ENCODE measurements at regions not wholly inside any gene's neighbourhood (a gene's known extent, or its start where the extent isn't known, plus 50 kb on each side); places are given as distances from the start of the nearest gene placed in this dataset.
"Not testable (repeated sequence)": the region's sequence is repeated elsewhere in the genome, so short reads cannot be mapped to it uniquely, and the experiment has no call there.

GRCh38 chr16:29318037-29318436 is 88.5 kb downstream of the NPIPB11 start:
- no peak for TF ChIP-seq JUND (IDR thresholded peaks at IDR 0.05; ENCODE audit: low read depth)
- in situ Hi-C loops (cut with HindIII; ENCODE audit: low pct_unique_long_range_greater_than_20kb, low sequenced_read_pairs): no loop called here
- DNase-seq (ENCODE audit: low read depth in 1 of 2, low spot score in 1 of 2): no peak

DNA sequence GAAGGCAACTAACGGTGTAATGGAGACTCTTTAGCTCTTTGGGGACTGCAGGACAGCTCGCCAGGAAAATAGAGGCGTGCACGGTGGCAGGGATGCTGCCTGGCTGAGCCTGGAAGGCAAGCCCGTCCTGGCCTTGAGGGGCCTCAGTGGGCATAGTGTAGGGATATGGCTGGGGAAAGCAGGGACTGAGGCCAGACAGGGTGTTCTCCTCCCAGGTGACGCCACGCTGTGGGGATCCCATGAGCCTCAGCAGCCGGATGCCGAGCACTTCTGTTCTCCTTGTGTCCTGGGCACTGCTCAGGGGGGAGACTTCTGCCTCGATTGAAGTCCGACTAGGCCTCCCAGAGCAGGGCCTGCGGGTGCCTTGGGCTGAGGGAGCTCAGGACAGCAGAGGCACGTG is 89.2 kb downstream of the NPIPB11 start:
- in situ Hi-C loops (cut with HindIII; ENCODE audit: low pct_unique_long_range_greater_than_20kb, low sequenced_read_pairs): no loop called here
- no peak for TF ChIP-seq JUND (IDR thresholded peaks at IDR 0.05; ENCODE audit: low read depth)
- no peak for DNase-seq (ENCODE audit: low read depth in 1 of 2, low spot score in 1 of 2)

GRCh38 chr16:29316761-29317183 is 89.7 kb downstream of the NPIPB11 start:
- in situ Hi-C loops (cut with HindIII; ENCODE audit: low pct_unique_long_range_greater_than_20kb, low sequenced_read_pairs): no loop called here
- no peak for DNase-seq (ENCODE audit: low read depth in 1 of 2, low spot score in 1 of 2)
- no peak for TF ChIP-seq JUND (IDR thresholded peaks at IDR 0.05; ENCODE audit: low read depth)

DNA sequence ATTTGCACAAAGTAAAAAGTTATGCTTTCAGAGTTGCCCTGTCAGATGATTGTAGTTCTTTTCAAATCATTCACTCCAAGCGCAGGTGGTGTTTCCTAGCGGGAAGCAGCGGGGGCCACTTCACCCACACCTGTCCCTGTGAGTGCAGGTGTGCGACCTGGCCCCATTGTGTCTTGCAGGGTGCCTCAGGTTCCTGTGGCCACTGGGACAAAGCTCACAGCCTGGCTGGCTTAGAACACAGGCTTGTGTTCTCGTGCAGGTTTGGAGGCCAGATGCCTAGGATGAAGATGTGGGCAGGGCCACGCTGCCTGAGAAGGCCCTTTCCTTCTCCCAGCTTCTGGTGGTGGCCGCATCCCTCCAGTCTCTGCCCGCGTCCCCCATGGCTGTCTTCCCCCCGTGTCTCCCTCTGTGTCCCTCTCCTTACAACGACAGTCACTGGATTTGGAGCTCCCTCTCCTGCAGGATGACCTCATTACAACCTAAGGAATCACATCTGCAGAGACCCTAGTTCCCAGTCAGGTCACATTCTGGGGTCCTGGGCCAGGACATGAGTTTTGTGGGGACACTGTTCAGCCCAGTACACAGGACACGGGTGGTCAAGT is 90.5 kb downstream of the NPIPB11 start:
- peak; percentile 29 to 38 for DNase-seq (ENCODE audit: low read depth in 1 of 2, low spot score in 1 of 2)
- in situ Hi-C loops (cut with HindIII; ENCODE audit: low pct_unique_long_range_greater_than_20kb, low sequenced_read_pairs): no loop called here
- no peak for TF ChIP-seq JUND (IDR thresholded peaks at IDR 0.05; ENCODE audit: low read depth)

GRCh38 chr16:29315046-29315445 is 91.5 kb downstream of the NPIPB11 start:
- no peak for TF ChIP-seq JUND (IDR thresholded peaks at IDR 0.05; ENCODE audit: low read depth)
- in situ Hi-C loops (cut with HindIII; ENCODE audit: low pct_unique_long_range_greater_than_20kb, low sequenced_read_pairs): no loop called here
- DNase-seq (ENCODE audit: low read depth in 1 of 2, low spot score in 1 of 2): no peak

GRCh38 chr16:29314292-29314934 is 92.1 kb downstream of the NPIPB11 start:
- no peak for DNase-seq (ENCODE audit: low read depth in 1 of 2, low spot score in 1 of 2)
- in situ Hi-C loops (cut with HindIII; ENCODE audit: low pct_unique_long_range_greater_than_20kb, low sequenced_read_pairs): no loop called here
- TF ChIP-seq JUND (IDR thresholded peaks at IDR 0.05; ENCODE audit: low read depth): no peak

DNA sequence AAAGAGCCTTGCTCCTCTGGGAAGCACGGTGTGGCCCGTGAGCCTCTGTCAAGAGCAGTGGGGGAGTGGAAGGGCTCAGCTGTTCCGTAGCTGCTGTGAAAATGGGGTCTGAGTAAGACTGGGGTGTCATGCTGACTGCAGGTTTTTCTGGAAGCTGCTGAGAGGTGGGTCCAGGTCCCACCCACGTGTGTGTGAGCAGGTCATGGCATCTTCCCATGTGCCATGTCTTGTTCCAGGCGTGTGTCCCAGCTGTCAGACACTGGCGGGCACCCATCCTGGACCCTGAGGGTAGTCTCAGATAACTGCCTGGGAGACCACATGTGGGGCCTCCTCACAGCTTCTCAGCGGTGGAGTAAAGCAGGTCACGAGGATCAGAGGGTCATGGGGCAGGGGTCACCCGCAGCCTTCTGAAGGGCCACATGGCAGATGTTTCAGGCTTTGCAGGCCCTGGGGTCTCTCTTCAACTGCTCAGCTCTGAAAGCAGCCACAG is 92.9 kb downstream of the NPIPB11 start:
- no peak for DNase-seq (ENCODE audit: low read depth in 1 of 2, low spot score in 1 of 2)
- TF ChIP-seq JUND (IDR thresholded peaks at IDR 0.05; ENCODE audit: low read depth): no peak
- in situ Hi-C loops (cut with HindIII; ENCODE audit: low pct_unique_long_range_greater_than_20kb, low sequenced_read_pairs): no loop called here

DNA sequence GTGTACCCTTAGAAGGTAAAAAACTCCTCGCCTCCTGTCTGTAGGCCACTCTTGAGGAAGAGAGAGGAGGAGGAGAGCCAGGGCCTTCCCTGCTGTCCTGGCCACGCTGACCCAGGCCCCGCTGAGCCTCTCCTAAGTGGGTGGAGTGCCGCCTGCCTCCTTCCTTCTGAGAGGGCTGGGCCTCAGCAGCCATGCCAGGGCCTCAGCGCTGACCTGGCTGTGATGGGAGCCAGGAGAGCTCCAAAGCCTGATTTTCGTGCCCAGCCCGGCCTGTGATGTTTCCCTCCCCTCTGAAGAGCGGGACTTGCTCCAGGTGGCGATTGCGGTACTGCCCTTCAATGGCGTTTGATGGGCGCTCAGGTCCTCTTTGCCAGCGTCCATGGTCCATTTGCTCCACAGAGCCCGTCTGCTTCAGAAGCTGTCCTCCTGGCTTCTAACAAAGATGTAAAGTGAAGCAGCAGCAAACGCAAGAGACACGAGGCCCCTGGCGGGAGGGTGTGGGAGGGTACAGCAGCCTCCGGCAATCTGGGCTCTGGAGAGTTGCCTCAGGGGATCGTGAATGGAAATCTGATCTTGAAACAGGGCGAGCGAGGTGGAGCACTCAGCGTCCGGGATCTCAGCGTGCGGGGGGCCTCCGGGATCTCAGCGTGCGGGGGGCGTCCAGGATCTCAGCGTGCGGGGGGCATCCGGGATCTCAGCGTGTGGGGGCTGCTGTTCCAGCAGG is 93.5 kb downstream of the NPIPB11 start:
- no peak for DNase-seq (ENCODE audit: low read depth in 1 of 2, low spot score in 1 of 2)
- no peak for TF ChIP-seq JUND (IDR thresholded peaks at IDR 0.05; ENCODE audit: low read depth)
- in situ Hi-C loops (cut with HindIII; ENCODE audit: low pct_unique_long_range_greater_than_20kb, low sequenced_read_pairs): no loop called here

DNA sequence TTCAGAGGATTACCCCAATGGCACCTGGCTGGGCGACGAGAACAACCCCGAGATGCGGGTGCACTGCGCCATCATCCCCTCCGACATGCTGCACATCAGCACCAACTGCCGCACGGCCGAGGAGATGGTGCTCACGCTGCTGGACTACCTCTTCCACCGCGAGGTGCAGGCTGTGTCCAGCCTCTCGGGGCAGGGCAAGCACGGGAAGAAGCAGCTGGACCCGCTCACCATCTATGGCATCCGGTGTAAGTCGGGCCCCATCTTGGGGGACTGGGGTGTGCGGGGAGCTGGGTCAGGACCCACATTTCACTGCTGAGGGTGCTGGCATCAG is 94.2 kb downstream of the NPIPB11 start:
- in situ Hi-C loops (cut with HindIII; ENCODE audit: low pct_unique_long_range_greater_than_20kb, low sequenced_read_pairs); DNase-seq (ENCODE audit: low read depth in 1 of 2, low spot score in 1 of 2): not testable (repeated sequence)

DNA sequence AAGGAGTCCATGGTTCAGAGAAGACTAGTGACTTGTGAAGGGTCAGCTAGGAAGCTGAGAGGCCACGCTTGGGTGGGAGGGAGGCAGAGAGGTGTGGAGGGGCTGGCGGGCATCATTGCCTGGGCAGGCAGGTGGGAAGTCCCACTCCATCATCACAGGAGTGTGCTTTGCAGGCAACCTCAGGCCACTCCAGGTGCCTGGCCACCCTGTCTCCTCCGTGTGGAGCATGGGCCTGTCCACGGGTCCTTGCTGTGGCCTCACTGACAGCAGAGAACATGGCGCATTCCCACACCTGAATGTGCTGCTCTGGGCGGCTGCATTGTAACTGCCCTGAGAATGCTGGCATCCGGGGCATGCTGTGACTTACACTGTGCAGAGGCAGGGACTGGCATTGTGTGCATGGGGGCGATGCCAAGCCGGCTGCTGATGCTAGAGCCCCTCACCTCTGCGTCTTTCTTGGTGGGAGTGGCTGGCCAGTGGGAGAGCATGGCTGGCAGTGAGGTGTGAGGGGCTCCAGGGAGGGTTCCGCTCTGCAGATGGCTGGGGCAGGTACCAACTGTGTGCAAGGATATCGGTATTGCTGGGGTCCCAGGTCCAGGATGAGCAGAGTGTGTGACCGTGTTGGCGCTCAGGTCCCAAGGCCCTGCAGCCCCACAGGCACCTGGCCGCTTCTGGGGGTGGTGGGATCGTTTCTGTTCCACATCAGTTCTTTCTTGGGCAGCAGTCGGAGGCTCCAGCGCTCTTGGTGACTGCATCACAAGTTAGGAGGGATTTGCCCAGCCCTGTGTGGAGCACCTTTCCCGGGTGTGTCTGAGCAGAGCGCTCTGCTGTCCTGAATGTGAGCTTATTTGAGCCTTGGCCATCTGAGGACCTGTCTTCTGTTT is 94.8 kb downstream of the NPIPB11 start:
- TF ChIP-seq JUND (IDR thresholded peaks at IDR 0.05; ENCODE audit: low read depth): no peak
- in situ Hi-C loops (cut with HindIII; ENCODE audit: low pct_unique_long_range_greater_than_20kb, low sequenced_read_pairs): no loop called here
- DNase-seq (ENCODE audit: low read depth in 1 of 2, low spot score in 1 of 2): no peak

- DNase-seq (ENCODE audit: low read depth in 1 of 2, low spot score in 1 of 2): peak; percentile 45 to 82
- TF ChIP-seq JUND (IDR thresholded peaks at IDR 0.05; ENCODE audit: low read depth): no peak
- in situ Hi-C loops (cut with HindIII; ENCODE audit: low pct_unique_long_range_greater_than_20kb, low sequenced_read_pairs): no loop called here
Observed at GRCh38 chr16:29310852-29311314, 95.6 kb downstream of the NPIPB11 start.

GRCh38 chr16:29310243-29310642 is 96.3 kb downstream of the NPIPB11 start:
- DNase-seq (ENCODE audit: low read depth in 1 of 2, low spot score in 1 of 2); in situ Hi-C loops (cut with HindIII; ENCODE audit: low pct_unique_long_range_greater_than_20kb, low sequenced_read_pairs): not testable (repeated sequence)

- DNase-seq (ENCODE audit: low read depth in 1 of 2, low spot score in 1 of 2); in situ Hi-C loops (cut with HindIII; ENCODE audit: low pct_unique_long_range_greater_than_20kb, low sequenced_read_pairs): not testable (repeated sequence)
Observed at GRCh38 chr16:29309601-29310000, 96.9 kb downstream of the NPIPB11 start.

All from T47D (cell line).